H1 (cell line): ENCODE measurements at regions not wholly inside any gene's neighbourhood (a gene's known extent, or its start where the extent isn't known, plus 50 kb on each side); places are given as distances from the start of the nearest gene placed in this dataset.

Source experiments
- CTCF ChIA-PET: fragments of 300-600 bp; sonication (Branson Sonifier 250); formaldehyde crosslinking; loops from one replicate; lab custom pipeline; 2021; ENCODE audit not compliant: partially characterized antibody; lab: Charles Lee
- POLR2A ChIA-PET: fragments of 300-600 bp; sonication (Branson Sonifier 250); formaldehyde crosslinking; loops from one replicate; lab custom pipeline; 2021; ENCODE audit warnings: inconsistent platforms; ENCODE audit not compliant: partially characterized antibody; lab: Charles Lee
- DNase-seq, 2 experiments: peaks; one replicate each; pipeline versions ENCODE4 v3.0.0 to v3.0.0-alpha.2; 2010 to 2022; ENCODE audit warnings: low spot score in 2 of 2, low read depth in 1 of 2, mixed read lengths in 1 of 2
- FAIRE-seq: peaks from 2 replicates; lab custom pipeline; 2011; peaks lifted over from hg19 to GRCh38; lab: Jason Lieb, UNC
- H2AFZ ChIP-seq: 2 replicates; pipeline ENCODE4 v1.8.1; 2012; ENCODE audit warnings: low read length, inconsistent platforms
- H2AK5ac ChIP-seq: 2 replicates; pipeline ENCODE4 v1.6.1; 2013; ENCODE audit warnings: low read depth, low read length
- H2BK120ac ChIP-seq: replicated peaks from 2 replicates; pipeline ENCODE3; 2013; ENCODE audit warnings: low read depth, low read length, inconsistent platforms
- H2BK12ac ChIP-seq: 2 replicates; pipeline ENCODE4 v1.6.1; 2013; ENCODE audit warnings: low read depth, low read length
- H2BK15ac ChIP-seq: 2 replicates; pipeline ENCODE4 v1.6.1; 2013; ENCODE audit warnings: low read length
- H2BK20ac ChIP-seq: 2 replicates; pipeline ENCODE4 v1.6.1; 2013; ENCODE audit warnings: low read length
- H2BK5ac ChIP-seq: 2 replicates; pipeline ENCODE4 v1.6.1; 2013; ENCODE audit warnings: low read depth, low read length
- H3K14ac ChIP-seq: 2 replicates; pipeline ENCODE4 v1.6.1; 2013; ENCODE audit warnings: inconsistent platforms; ENCODE audit not compliant: insufficient read length
- H3K18ac ChIP-seq: 2 replicates; pipeline ENCODE4 v1.6.1; 2013; ENCODE audit warnings: low read length; ENCODE audit errors: extremely low read depth
- H3K23ac ChIP-seq: 2 replicates; pipeline ENCODE4 v1.6.1; 2013; ENCODE audit warnings: inconsistent platforms; ENCODE audit not compliant: insufficient read length
- H3K23me2 ChIP-seq: 2 replicates; pipeline ENCODE4 v1.6.1; 2013; ENCODE audit warnings: low read depth, low read length
- H3K27ac ChIP-seq: 2 replicates; pipeline ENCODE4 v1.6.1; 2011; ENCODE audit warnings: low read depth, low read length, inconsistent platforms
- H3K27me3 ChIP-seq, 4 experiments: replicated peaks in 1 of 4; 1 replicate in 1 of 4; 2 replicates in 3 of 4; pipeline versions ENCODE4 v1.6.1 to v1.8.1; 2011 to 2013; ENCODE audit warnings: low read length in 3 of 4, mild to moderate bottlenecking in 3 of 4, inconsistent platforms in 2 of 4, mixed read lengths in 2 of 4, moderate library complexity in 1 of 4; ENCODE audit not compliant: control insufficient read depth in 3 of 4, insufficient read depth in 3 of 4; ENCODE audit errors: extremely low read depth in 1 of 4
- H3K36me3 ChIP-seq, 4 experiments: 2 replicates each; pipeline versions ENCODE4 v1.6.1 to v1.8.1; 2011 to 2013; ENCODE audit warnings: mild to moderate bottlenecking in 4 of 4, low read length in 3 of 4, moderate library complexity in 2 of 4, control low read depth in 1 of 4, inconsistent platforms in 1 of 4; ENCODE audit not compliant: insufficient read depth in 4 of 4, control insufficient read depth in 2 of 4
- H3K4ac ChIP-seq: replicated peaks from 2 replicates; pipeline ENCODE3; 2013; ENCODE audit warnings: low read length, low read depth, mixed read lengths, inconsistent platforms; ENCODE audit not compliant: insufficient read length
- H3K4me1 ChIP-seq, 4 experiments: replicated peaks in 1 of 4; 1 replicate in 1 of 4; 2 replicates in 3 of 4; pipeline versions ENCODE4 v1.6.1 to v1.8.1; 2011 to 2013; ENCODE audit warnings: low read length in 3 of 4, inconsistent platforms in 2 of 4, mixed read lengths in 1 of 4; ENCODE audit not compliant: insufficient read depth in 4 of 4, control insufficient read depth in 3 of 4
- H3K4me2 ChIP-seq, 2 experiments: 2 replicates each; pipeline versions ENCODE4 v1.6.1 to v1.8.1; 2011 to 2013; ENCODE audit warnings: low read depth in 2 of 2, low read length in 2 of 2, control low read depth in 1 of 2, inconsistent platforms in 1 of 2, mild to moderate bottlenecking in 1 of 2; ENCODE audit not compliant: insufficient read depth in 1 of 2
- H3K4me3 ChIP-seq, 4 experiments: fragments of 200-600, 300-600 bp in 1 of 4; sonication (generic), shearing (Covaris generic), sonication (Bioruptor Twin) in 1 of 4; 2 replicates each; pipeline versions ENCODE4 v1.5.1 to v1.8.1; 2011 to 2016; ENCODE audit warnings: low read length in 4 of 4, low read depth in 3 of 4, control low read depth in 2 of 4, inconsistent platforms in 2 of 4, mild to moderate bottlenecking in 2 of 4, mixed read lengths in 1 of 4, moderate library complexity in 1 of 4; ENCODE audit not compliant: insufficient read depth in 2 of 4; ENCODE audit errors: extremely low read depth in 1 of 4
- H3K56ac ChIP-seq: replicated peaks from 2 replicates; pipeline ENCODE3; 2013; ENCODE audit warnings: low read depth, mild to moderate bottlenecking, mixed read lengths, low read length, inconsistent platforms; ENCODE audit not compliant: insufficient read length
- H3K79me1 ChIP-seq: 2 replicates; pipeline ENCODE4 v1.6.1; 2013; ENCODE audit warnings: low read depth, low read length, control low read depth
- H3K79me2 ChIP-seq, 2 experiments: 2 replicates each; pipeline versions ENCODE4 v1.6.1 to v1.8.1; 2012 to 2013; ENCODE audit warnings: low read length in 2 of 2, mild to moderate bottlenecking in 2 of 2, inconsistent platforms in 1 of 2; ENCODE audit not compliant: insufficient read depth in 2 of 2, control insufficient read depth in 1 of 2
- H3K9ac ChIP-seq, 4 experiments: replicated peaks in 1 of 4; 1 replicate in 1 of 4; 2 replicates in 3 of 4; pipeline versions ENCODE4 v1.6.1 to v1.8.1; 2011 to 2013; ENCODE audit warnings: low read depth in 3 of 4, low read length in 3 of 4, control low read depth in 2 of 4, mild to moderate bottlenecking in 2 of 4, moderate library complexity in 2 of 4, inconsistent platforms in 1 of 4; ENCODE audit errors: extremely low read depth in 1 of 4
- H3K9me3 ChIP-seq, 2 experiments: 2 replicates each; pipeline versions ENCODE4 v1.6.1 to v1.8.1; 2012 to 2013; ENCODE audit warnings: mild to moderate bottlenecking in 2 of 2, moderate library complexity in 2 of 2, control low read depth in 1 of 2, inconsistent platforms in 1 of 2, low read depth in 1 of 2, low read length in 1 of 2, mixed read lengths in 1 of 2; ENCODE audit not compliant: insufficient read depth in 2 of 2
- H4K20me1 ChIP-seq, 2 experiments: replicated peaks in 1 of 2; 2 replicates each; pipeline versions ENCODE3 to v1.8.1; 2011 to 2013; ENCODE audit warnings: inconsistent platforms in 2 of 2, low read length in 2 of 2, mild to moderate bottlenecking in 1 of 2; ENCODE audit not compliant: insufficient read depth in 2 of 2, control insufficient read depth in 1 of 2
- H4K5ac ChIP-seq: 2 replicates; pipeline ENCODE4 v1.6.1; 2013; ENCODE audit warnings: low read length, low read depth, mixed read lengths, inconsistent platforms; ENCODE audit not compliant: insufficient read length
- H4K8ac ChIP-seq: 2 replicates; pipeline ENCODE4 v1.8.0; 2013; ENCODE audit warnings: mild to moderate bottlenecking, moderate library complexity, low read length, inconsistent platforms; ENCODE audit not compliant: insufficient read depth; ENCODE audit errors: extremely low read depth
- H4K91ac ChIP-seq: replicated peaks from 2 replicates; pipeline ENCODE3; 2013; ENCODE audit warnings: low read length, mixed read lengths, inconsistent platforms; ENCODE audit not compliant: insufficient read length
- BACH1 ChIP-seq: IDR thresholded peaks from 2 replicates; pipeline ENCODE4 v1.6.1; 2012; ENCODE audit warnings: low read length, improper control_type of control experiment
- CBX5 ChIP-seq: fragments of 300-800, 300-1000 bp; sonication (generic); IDR thresholded peaks from 2 replicates; pipeline ENCODE4 v1.7.1; 2016; ENCODE audit warnings: antibody characterized with exemption, low read length, low read depth
- CEBPB ChIP-seq: IDR thresholded peaks from 2 replicates; pipeline ENCODE4 v1.6.1; 2012; ENCODE audit warnings: low read depth, low read length
- JUND ChIP-seq: IDR thresholded peaks from 2 replicates; pipeline ENCODE4 v1.6.1; 2011; ENCODE audit warnings: mild to moderate bottlenecking, improper control_type of control experiment, low read length
- KDM5A ChIP-seq: fragments of 200-600 bp; IDR thresholded peaks from 2 replicates; pipeline ENCODE4 v1.7.1; 2012; ENCODE audit warnings: mild to moderate bottlenecking, low read length, inconsistent platforms, mixed read lengths
- PHF8 ChIP-seq: fragments of 200-600 bp; sonication (generic); conservative IDR thresholded peaks from 2 replicates; pipeline ENCODE4 v1.7.1; 2012; ENCODE audit warnings: low read depth, mild to moderate bottlenecking, inconsistent platforms, low read length, moderate library complexity
- RNF2 ChIP-seq: fragments of 200-900, 300-1000 bp; sonication (generic); IDR thresholded peaks from 2 replicates; pipeline ENCODE4 v1.7.1; 2016; ENCODE audit warnings: borderline replicate concordance, low read depth, mild to moderate bottlenecking, antibody characterized with exemption, low read length; ENCODE audit not compliant: poor library complexity, severe bottlenecking; ENCODE audit errors: missing control alignments
- WGBS, 2 experiments: shearing (Covaris generic) in 1 of 2; methylation state at CpG; one replicate each; pipeline versions ENCODE4 v1.1.6 to v1.1.7; 2013 to 2015; ENCODE audit warnings: low lambda C conversion rate in 2 of 2, mixed read lengths in 2 of 2, inconsistent platforms in 1 of 2, low coverage in 1 of 2, missing lambda C conversion rate in 1 of 2; ENCODE audit not compliant: insufficient replicate concordance in 2 of 2, insufficient coverage in 1 of 2, insufficient read length in 1 of 2; ENCODE audit errors: extremely low coverage in 1 of 2, missing lambda C conversion rate in 1 of 2; 5-methylcytosine and 5-hydroxymethylcytosine counted together

DNA sequence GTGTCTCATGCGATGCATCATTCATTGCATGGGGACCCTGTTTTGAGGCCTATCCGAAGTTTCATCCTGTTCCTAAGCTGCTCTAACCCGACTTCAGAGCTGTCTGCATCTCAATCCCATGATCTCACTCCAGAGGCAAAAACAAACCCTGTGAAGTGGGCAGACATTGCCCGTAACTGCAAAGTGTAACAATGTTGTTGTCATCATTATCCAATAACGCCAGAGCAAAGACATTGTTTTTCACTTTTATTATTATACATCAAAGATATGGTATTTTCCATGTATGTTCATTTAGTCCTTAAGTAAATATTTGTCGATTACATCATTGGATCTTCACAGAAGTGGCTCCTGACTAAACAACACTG, 246.7 kb downstream of the KLF6 start:
- Histone ChIP-seq H3K4ac (no peak overlapping the region), H3K4me1 (no peaks in the 10 kb centered on the region), H3K79me2 (no peaks in the 10 kb centered on the region), H3K36me3 (no peaks in the 10 kb centered on the region), H3K18ac (no peak overlapping the region), H3K14ac (no peak overlapping the region), H4K91ac (no peak overlapping the region), H2BK12ac (no peak overlapping the region), H3K27me3 (no peaks in the 10 kb centered on the region; a peak in 1 of 7 replicates), H3K9ac (no peak overlapping the region), H3K27ac (no peak overlapping the region), H3K9me3 (no peaks in the 10 kb centered on the region), H3K79me1 (no peaks in the 10 kb centered on the region), H2BK20ac (no peak overlapping the region), H4K20me1 (no peaks in the 10 kb centered on the region), H3K23ac (no peak overlapping the region), H2BK120ac (no peak overlapping the region), H4K8ac (no peak overlapping the region), H2AK5ac (0 out of 2 replicates have a peak overlapping the region, but pooled peaks have one; percentile 24), H3K23me2 (no peaks in the 10 kb centered on the region), H4K5ac (no peak overlapping the region), H2BK15ac (no peak overlapping the region)
- ChIA-PET CTCF (no interaction called here), POLR2A (no interaction called here)
- WGBS, 2 experiments = 91% methylated on average over 6 of the region's 6 CpGs; no CpG with 5 or more reads in 1 of the 2 experiments
- no peak for DNase-seq
- FAIRE-seq = no peak
- no peak for TF ChIP-seq BACH1
- TF ChIP-seq PHF8 = no peak
- TF ChIP-seq CEBPB = no peak
- no peak for TF ChIP-seq RNF2
- no peak for TF ChIP-seq JUND
- no peak for TF ChIP-seq KDM5A
- TF ChIP-seq CBX5 = no peak
- TF ChIP-seq, all 59 proteins: peak for 0
- Histone ChIP-seq H3K56ac (no peak overlapping the region), H3K4me3 (no peak overlapping the region), H2AFZ (no peak overlapping the region), H3K4me2 (no peak overlapping the region), H2BK5ac (no peak overlapping the region)
